Skeletal muscle satellite cell (primary cell): ENCODE measurements at regions not wholly inside any gene's neighbourhood (a gene's known extent, or its start where the extent isn't known, plus 50 kb on each side); places are given as distances from the start of the nearest gene placed in this dataset.

Experiments
- H3K27me3 ChIP-seq: 2 replicates; pipeline ENCODE4 v1.7.0; 2013; ENCODE audit warnings: low read length; ENCODE audit not compliant: control insufficient read depth, insufficient read depth
- H3K36me3 ChIP-seq: 2 replicates; pipeline ENCODE4 v1.7.0; 2013; ENCODE audit warnings: mild to moderate bottlenecking, control low read depth, low read length; ENCODE audit not compliant: insufficient read depth
- H3K4me1 ChIP-seq: 2 replicates; pipeline ENCODE4 v1.7.0; 2013; ENCODE audit warnings: low read length; ENCODE audit not compliant: control insufficient read depth, insufficient read depth
- H3K4me2 ChIP-seq: 2 replicates; pipeline ENCODE4 v1.7.0; 2013; ENCODE audit warnings: mild to moderate bottlenecking, low read length
- H3K4me3 ChIP-seq: 2 replicates; pipeline ENCODE4 v1.7.0; 2013; ENCODE audit warnings: low read length
- H3K9ac ChIP-seq: 2 replicates; pipeline ENCODE4 v1.7.0; 2013; ENCODE audit warnings: mild to moderate bottlenecking, low read depth, low read length, moderate library complexity
- H3K9me3 ChIP-seq: replicated peaks from 2 replicates; pipeline ENCODE4 v1.7.0; 2013; ENCODE audit warnings: mild to moderate bottlenecking, control low read depth, low read length

DNA sequence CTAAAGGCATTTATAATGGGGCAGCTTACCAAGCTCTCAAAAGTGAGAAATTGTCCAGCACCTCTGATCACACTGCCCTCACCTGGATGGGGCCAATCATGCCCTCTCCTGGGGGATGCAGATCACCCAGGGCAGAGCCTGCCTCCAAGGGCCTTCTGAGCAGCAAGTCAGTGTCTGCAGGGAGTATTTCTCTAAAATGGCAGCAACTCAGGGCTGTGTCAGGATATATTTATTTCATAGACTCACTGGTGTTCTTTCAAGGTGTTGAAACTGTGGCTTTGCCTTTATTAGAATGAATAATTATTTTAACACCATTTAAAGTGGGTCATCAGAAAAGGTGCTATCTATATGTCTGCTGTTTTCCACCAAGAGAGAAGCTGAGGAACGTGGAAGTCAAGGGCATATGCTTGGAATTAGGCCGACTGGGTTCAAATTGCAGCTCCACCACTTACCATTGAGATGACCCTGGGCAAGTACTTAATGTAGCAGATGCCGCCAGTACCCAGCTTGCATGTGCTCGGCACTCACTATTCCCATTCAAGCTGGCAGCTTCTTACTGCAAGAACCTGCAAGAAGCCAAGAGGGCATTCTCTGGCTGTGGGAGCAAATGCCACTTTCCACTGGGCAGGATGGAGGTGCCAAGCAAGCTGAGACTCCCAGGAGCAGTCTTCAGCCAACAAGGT lies 590.0 kb downstream of the BCOR start:
- Histone ChIP-seq H3K4me3 (no peak overlapping the region), H3K4me2 (no peak overlapping the region), H3K36me3 (no peaks in the 10 kb centered on the region), H3K9ac (no peak overlapping the region), H3K4me1 (no peaks in the 10 kb centered on the region), H3K9me3 (no peaks in the 10 kb centered on the region), H3K27me3 (peaks cover 1% of the 10 kb centered on the region)

DNA sequence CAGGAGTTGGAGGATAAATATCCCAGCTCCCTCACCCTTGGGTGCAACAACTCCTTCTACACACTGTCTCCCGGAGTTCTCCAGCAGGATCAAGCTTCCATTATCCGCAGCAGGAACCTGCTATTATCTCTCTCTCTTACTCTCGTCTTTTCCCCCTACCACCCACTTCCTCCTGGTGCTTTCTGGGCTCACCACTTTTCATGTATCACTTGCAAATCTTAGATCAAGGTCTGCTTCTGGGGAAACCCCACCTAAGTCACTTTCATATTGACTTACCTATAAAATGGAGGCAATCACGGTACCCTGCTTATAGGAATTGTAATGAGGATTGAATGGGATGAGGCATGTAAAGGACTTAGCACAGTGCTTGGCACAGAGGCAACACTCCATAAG lies 589.5 kb downstream of the BCOR start:
- Histone ChIP-seq H3K9ac (no peak overlapping the region), H3K4me3 (no peak overlapping the region), H3K36me3 (no peaks in the 10 kb centered on the region), H3K4me1 (no peaks in the 10 kb centered on the region), H3K9me3 (no peaks in the 10 kb centered on the region), H3K27me3 (no peaks in the 10 kb centered on the region), H3K4me2 (no peak overlapping the region)

DNA sequence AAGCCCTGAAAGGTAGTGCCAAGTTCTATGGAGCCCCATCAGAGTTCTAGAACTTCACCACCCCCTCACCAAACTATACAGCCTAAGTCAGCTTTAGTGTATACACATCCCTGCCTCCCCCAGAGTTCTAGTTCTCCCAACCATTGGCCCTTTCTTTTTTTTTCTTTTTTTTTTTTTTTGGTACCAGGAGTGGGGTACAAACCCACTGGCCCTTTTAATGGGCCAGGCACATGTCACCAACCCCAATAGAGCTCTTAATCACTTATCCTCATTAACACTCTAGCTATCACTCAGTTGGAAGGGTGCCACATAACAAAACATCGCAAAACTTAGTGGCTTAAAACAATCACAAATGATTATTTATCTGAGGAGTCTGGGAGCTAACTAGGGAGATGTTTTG lies 588.6 kb downstream of the BCOR start:
- Histone ChIP-seq H3K27me3 (peaks cover 6% of the 10 kb centered on the region), H3K4me2 (no peak overlapping the region), H3K4me3 (no peak overlapping the region), H3K36me3 (no peaks in the 10 kb centered on the region), H3K4me1 (no peaks in the 10 kb centered on the region), H3K9ac (no peak overlapping the region), H3K9me3 (no peaks in the 10 kb centered on the region)

DNA sequence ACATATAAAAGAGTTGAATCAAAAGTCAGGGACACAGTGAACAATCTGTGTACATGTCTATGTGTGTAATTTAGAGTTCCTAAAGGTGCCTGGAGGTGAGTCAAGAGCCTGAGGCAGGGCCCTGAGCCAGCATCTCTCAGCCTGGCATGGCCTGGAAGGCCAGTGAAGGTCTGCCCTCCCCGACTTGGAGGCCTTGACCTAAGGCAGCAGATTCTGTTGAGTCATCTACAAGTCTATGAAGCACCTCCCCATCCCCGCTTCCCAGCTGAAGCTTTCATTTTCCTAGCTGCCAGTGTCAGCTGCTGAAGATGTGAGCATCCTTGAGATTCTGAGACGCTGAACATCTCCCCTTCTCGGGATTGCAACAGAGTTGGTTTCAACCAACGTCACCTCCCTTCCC lies 583.9 kb downstream of the BCOR start:
- no peak overlapping the region for H3K4me3 ChIP-seq
- peaks cover 2% of the 10 kb centered on the region for H3K9me3 ChIP-seq
- peaks cover 27% of the 10 kb centered on the region for H3K27me3 ChIP-seq
- H3K9ac ChIP-seq = no peak overlapping the region
- no peak overlapping the region for H3K4me2 ChIP-seq
- H3K36me3 ChIP-seq = no peaks in the 10 kb centered on the region
- no peaks in the 10 kb centered on the region for H3K4me1 ChIP-seq

DNA sequence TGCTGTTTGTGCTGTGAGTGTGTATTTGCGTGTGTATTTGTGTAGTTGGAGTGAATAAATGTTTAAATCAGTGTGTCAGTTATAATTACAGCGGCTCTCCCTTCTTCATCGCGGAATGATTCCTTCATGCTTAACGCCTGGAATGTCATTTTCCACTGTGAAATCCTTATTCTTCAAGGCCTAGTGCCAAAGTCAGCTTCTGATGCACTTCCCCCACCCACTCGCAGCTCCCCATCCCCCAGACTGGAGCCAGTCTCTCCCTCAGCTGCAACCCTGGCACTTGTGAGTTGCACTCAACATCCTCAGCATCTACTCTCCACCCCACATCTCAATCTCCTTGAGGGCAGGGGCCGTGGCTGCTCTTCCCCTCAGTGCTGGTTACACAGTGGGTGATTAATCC lies 583.0 kb downstream of the BCOR start:
- no peaks in the 10 kb centered on the region for H3K4me1 ChIP-seq
- no peak overlapping the region for H3K4me3 ChIP-seq
- H3K9me3 ChIP-seq = peaks cover 2% of the 10 kb centered on the region
- no peak overlapping the region for H3K9ac ChIP-seq
- H3K27me3 ChIP-seq = peaks cover 35% of the 10 kb centered on the region
- H3K4me2 ChIP-seq = no peak overlapping the region
- H3K36me3 ChIP-seq = no peaks in the 10 kb centered on the region

DNA sequence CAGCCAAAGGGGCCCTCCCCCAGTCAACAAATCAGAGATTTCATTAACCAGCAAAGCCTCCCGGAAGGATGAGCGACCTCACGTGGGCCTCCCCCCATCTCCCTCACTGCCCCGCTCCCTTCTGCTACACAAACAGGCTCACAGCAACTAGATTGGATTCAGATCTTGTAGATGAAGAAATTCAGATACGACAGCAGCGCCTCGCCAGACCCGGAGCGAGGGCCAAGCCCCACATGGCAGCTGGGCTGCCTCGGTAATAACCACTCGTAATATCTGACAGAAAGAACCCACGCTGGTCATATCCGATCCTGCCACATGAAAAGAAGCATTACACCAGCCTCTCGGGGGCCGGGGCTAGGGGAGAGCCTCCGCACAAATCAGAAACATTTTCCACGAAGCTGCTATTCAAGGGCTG lies 581.3 kb downstream of the BCOR start:
- Histone ChIP-seq H3K4me1 (no peaks in the 10 kb centered on the region), H3K9me3 (peaks cover 2% of the 10 kb centered on the region), H3K36me3 (no peaks in the 10 kb centered on the region), H3K9ac (no peak overlapping the region), H3K27me3 (peaks cover 41% of the 10 kb centered on the region), H3K4me2 (no peak overlapping the region), H3K4me3 (no peak overlapping the region)

DNA sequence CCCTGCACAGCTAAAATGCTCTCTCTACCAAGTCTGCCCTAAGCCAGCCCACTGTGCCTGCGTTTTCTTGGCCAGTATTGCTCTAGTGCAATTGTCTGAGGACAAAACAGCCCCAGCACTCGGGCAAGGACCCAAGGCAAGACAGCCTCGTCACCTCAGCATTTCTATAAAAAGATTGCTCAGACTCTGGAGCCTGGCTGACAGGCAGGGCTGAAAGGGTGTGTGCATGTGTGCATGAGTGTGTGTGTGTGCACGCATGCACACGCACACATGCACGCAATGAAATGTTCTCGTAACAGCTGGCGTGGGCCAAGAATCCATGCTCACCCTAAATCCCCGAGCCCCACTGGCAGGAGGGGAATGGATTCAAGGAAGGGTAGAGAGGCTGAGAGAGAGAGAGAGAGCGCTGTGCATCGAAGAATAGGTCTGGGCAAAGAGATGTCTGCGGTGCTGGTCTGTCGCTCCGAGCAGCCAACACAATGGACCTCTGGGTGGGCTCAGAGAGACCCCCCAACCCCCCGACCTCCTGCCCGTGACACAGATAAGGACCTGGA lies 579.2 kb downstream of the BCOR start:
- no peak overlapping the region for H3K4me3 ChIP-seq
- H3K9me3 ChIP-seq = peaks cover 2% of the 10 kb centered on the region
- no peaks in the 10 kb centered on the region for H3K36me3 ChIP-seq
- H3K4me1 ChIP-seq = no peaks in the 10 kb centered on the region
- H3K9ac ChIP-seq = no peak overlapping the region
- H3K4me2 ChIP-seq = peak overlapping the region; percentile 52
- H3K27me3 ChIP-seq = peaks cover 48% of the 10 kb centered on the region

DNA sequence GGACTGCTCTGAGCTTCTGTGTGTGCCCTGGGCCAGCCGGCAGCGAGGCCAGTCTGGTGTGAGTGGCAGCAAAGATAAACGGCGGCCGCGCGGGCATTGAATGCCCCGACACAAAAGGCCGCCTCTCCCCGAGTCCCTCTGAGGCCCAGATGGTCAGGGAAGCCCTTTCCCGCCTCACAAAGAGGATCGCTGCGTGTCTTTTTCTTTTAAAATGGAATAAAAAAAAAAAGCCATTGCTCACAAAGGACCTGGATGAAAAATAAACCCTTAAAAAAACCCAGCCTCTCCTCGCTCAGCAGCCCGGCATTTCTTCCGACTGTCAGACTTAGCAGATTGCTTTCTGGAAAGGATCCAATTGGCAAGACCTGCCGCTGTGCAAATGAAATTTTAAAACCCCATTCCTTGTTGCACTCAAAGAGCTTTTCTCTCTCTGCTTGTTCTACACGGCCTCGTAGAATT lies 578.7 kb downstream of the BCOR start:
- peaks cover 6% of the 10 kb centered on the region for H3K9me3 ChIP-seq
- H3K9ac ChIP-seq = no peak overlapping the region

DNA sequence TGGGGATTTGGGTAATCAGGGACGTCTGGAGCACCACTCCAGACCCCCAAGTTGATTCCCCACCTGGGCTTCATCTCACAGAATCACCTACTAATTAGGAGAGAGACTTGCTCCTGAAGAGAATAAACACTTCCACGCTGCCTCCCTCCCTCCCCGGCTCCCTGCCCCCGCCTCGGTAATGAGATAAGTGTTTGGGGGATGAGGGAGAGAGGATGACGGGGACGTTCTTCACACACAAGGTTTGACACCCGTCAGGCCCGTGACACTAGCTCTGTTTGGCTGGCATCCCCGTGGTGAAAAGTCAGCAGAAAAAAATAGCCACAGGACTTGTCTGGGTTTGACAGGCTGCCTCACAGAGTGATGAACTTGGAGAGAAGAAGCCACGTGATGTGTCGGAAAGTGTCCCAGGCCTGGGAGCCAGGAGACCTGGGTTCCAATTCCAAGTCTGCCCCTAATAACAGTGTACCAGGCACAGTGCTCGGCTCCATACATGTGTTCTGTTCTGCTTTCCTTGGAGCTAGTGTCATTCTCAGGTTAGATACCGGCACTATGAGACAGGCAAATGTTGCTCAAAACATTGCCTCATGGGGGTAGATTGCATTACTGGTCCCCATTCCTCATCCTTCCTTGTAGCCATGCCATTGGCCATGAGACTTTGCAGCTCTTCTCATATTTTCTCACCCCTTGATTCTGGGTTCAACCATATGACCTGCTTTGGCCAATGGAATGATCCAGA lies 578.0 kb downstream of the BCOR start:
- Histone ChIP-seq H3K27me3 (peaks cover 40% of the 10 kb centered on the region), H3K36me3 (no peaks in the 10 kb centered on the region), H3K4me2 (no peak overlapping the region), H3K9me3 (peaks cover 6% of the 10 kb centered on the region), H3K9ac (no peak overlapping the region), H3K4me3 (no peak overlapping the region), H3K4me1 (no peaks in the 10 kb centered on the region)

More for the DNA sequence above, 578.7 kb downstream of the BCOR start:
- Histone ChIP-seq H3K4me1 (no peaks in the 10 kb centered on the region), H3K27me3 (peaks cover 43% of the 10 kb centered on the region), H3K4me3 (no peak overlapping the region), H3K4me2 (peak overlapping the region; percentile 52), H3K36me3 (no peaks in the 10 kb centered on the region)

DNA sequence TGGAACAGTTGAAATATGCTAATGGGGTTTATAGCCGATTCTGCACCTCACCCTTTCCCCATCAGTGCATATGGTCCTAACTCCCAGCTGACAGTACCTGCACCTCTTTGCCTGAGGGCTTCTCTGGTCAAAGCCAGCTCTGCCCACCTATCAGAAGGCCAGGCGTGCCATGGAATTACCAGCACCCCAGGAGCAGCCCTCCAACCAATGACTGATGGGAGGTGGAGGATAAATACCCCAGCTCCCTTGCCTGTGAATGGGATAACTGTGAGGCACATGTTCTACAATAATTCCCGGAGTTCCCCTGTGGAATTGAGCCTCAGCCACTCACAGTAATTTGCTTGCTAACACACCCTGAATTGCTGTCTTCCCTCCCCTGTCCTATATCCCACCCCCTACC lies 572.0 kb downstream of the BCOR start:
- H3K9ac ChIP-seq = no peak overlapping the region
- H3K36me3 ChIP-seq = no peaks in the 10 kb centered on the region
- peaks cover 20% of the 10 kb centered on the region for H3K27me3 ChIP-seq
- no peak overlapping the region for H3K4me3 ChIP-seq
- H3K4me1 ChIP-seq = no peaks in the 10 kb centered on the region
- H3K9me3 ChIP-seq = peaks cover 3% of the 10 kb centered on the region
- H3K4me2 ChIP-seq = no peak overlapping the region

DNA sequence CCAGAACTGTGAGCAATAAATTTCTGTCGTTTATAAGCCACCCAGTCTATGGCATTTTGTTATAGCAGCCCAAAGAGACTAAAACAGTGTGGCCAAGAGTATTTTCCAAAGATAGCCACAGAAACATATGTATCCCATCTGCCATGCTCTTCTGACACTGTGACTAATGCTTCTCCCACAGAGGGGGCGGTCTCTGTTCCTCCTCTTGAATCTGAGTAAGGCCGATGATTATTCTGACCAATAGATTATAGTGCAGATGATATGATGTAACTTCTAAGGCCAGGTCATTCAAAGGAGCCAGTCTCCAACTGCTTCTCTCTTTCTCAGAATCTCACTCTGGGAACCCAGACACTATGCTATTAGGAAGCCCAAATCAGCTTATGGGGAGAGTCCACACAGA lies 570.7 kb downstream of the BCOR start:
- Histone ChIP-seq H3K4me2 (no peak overlapping the region), H3K9me3 (peaks cover 3% of the 10 kb centered on the region), H3K36me3 (no peaks in the 10 kb centered on the region), H3K27me3 (peaks cover 14% of the 10 kb centered on the region), H3K4me1 (no peaks in the 10 kb centered on the region), H3K4me3 (no peak overlapping the region), H3K9ac (no peak overlapping the region)
